HepG2 (cell line): ENCODE measurements at regions not wholly inside any gene's neighbourhood (a gene's known extent, or its start where the extent isn't known, plus 50 kb on each side); places are given as distances from the start of the nearest gene placed in this dataset.

Experiments used
- ATAC-seq: fragments of 200-7000 bp; cut with Tn5 transposase; 3 replicates; pipeline ENCODE4 v1.9.1; 2020; ENCODE audit warnings: mild to moderate bottlenecking, moderate library complexity
- BruUV-seq: library from RNA; stranded (reverse); fragments of 400-500 nt; replicated peaks from 2 replicates; lab custom pipeline; 2021; lab: Mats Ljungman, UMichigan
- CTCF ChIA-PET: fragments of 300-600 bp; formaldehyde crosslinking; extraction: SDS; loops from one replicate; lab custom pipeline; 2021; ENCODE audit warnings: low total read pairs, inconsistent platforms, low intra/inter-chr PET ratio; lab: Yijun Ruan, JAX
- POLR2A ChIA-PET: fragments of 350-600 bp; sonication (Branson Sonifier 250); formaldehyde crosslinking; loops from one replicate; lab custom pipeline; 2020; ENCODE audit warnings: antibody characterized with exemption, inconsistent platforms; lab: Yijun Ruan, JAX
- DNase-seq: peaks from one replicate; pipeline ENCODE4 v3.0.0-alpha.2; 2015; ENCODE audit warnings: low spot score
- FAIRE-seq: peaks from 3 replicates; lab custom pipeline; 2011; peaks lifted over from hg19 to GRCh38; lab: Jason Lieb, UNC
- H2AFZ ChIP-seq: one replicate; pipeline ENCODE4 v1.6.1; 2011; ENCODE audit warnings: low read length, inconsistent platforms
- H3K27ac ChIP-seq: fragments of 300-600 bp; 3 replicates; pipeline ENCODE4 v1.8.0; 2011; ENCODE audit warnings: mixed run types, mild to moderate bottlenecking, mixed read lengths, low read length, inconsistent platforms; ENCODE audit not compliant: insufficient read depth; ENCODE audit errors: extremely low read length
- H3K27me3 ChIP-seq, 2 experiments: fragments of 200-600 bp in 1 of 2; 2 replicates in 1 of 2; 3 replicates in 1 of 2; pipeline versions ENCODE4 v1.6.0 to v1.8.0; 2011; ENCODE audit warnings: low read length in 2 of 2, mild to moderate bottlenecking in 2 of 2, moderate library complexity in 2 of 2, inconsistent platforms in 1 of 2; ENCODE audit not compliant: insufficient read depth in 2 of 2, control insufficient read depth in 1 of 2
- H3K36me3 ChIP-seq, 2 experiments: fragments of 200-600 bp in 1 of 2; replicated peaks in 1 of 2; 2 replicates in 1 of 2; 3 replicates in 1 of 2; pipeline versions ENCODE4 v1.5.1 to v1.8.0; 2011; ENCODE audit warnings: low read length in 2 of 2, inconsistent platforms in 1 of 2; ENCODE audit not compliant: insufficient read depth in 2 of 2, control insufficient read depth in 1 of 2
- H3K4me1 ChIP-seq: 2 replicates; pipeline ENCODE4 v1.5.1; 2012; ENCODE audit warnings: low read length, inconsistent platforms; ENCODE audit not compliant: insufficient read depth
- H3K4me2 ChIP-seq: 2 replicates; pipeline ENCODE4 v1.6.0; 2011; ENCODE audit warnings: low read depth, low read length, inconsistent platforms
- H3K4me3 ChIP-seq, 3 experiments: fragments of 200-600 bp in 1 of 3; sonication (generic), shearing (Covaris generic) in 1 of 3; replicated peaks in 1 of 3; 2 replicates each; pipeline ENCODE4 v1.5.1; 2011 to 2016; ENCODE audit warnings: low read length in 3 of 3, inconsistent platforms in 2 of 3, low read depth in 2 of 3, mild to moderate bottlenecking in 2 of 3, control low read depth in 1 of 3, mixed read lengths in 1 of 3; ENCODE audit not compliant: insufficient read depth in 1 of 3
- H3K79me2 ChIP-seq: one replicate; pipeline ENCODE4 v1.6.1; 2011; ENCODE audit warnings: low read length, inconsistent platforms; ENCODE audit not compliant: insufficient read depth
- H3K9ac ChIP-seq: 2 replicates; pipeline ENCODE4 v1.6.0; 2011; ENCODE audit warnings: mild to moderate bottlenecking, low read depth, low read length, inconsistent platforms; ENCODE audit not compliant: insufficient read depth
- H3K9me3 ChIP-seq: 2 replicates; pipeline ENCODE4 v1.5.1; 2012; ENCODE audit warnings: mild to moderate bottlenecking, low read length
- H4K20me1 ChIP-seq: 2 replicates; pipeline ENCODE4 v1.6.0; 2011; ENCODE audit warnings: inconsistent platforms, mild to moderate bottlenecking, low read length, moderate library complexity; ENCODE audit not compliant: insufficient read depth
- AHR ChIP-seq: IDR thresholded peaks from 2 replicates; pipeline ENCODE4 v1.6.1; 2018; ENCODE audit warnings: missing genetic modification reagents, missing compliant biosample characterization
- ARNT ChIP-seq: fragments of 450-650 bp; IDR thresholded peaks from 2 replicates; pipeline ENCODE4 v1.6.1; 2017
- CAMTA2 ChIP-seq: sonication (generic); formaldehyde crosslinking; IDR thresholded peaks from 2 replicates; pipeline ENCODE4 v1.4.0; 2020; ENCODE audit warnings: mild to moderate bottlenecking, missing genetic modification reagents, borderline replicate concordance
- FOXK1 ChIP-seq: sonication (generic); formaldehyde crosslinking; IDR thresholded peaks from 2 replicates; pipeline ENCODE4 v1.4.0; 2020; ENCODE audit warnings: low read depth, missing genetic modification reagents, borderline replicate concordance
- FOXM1 ChIP-seq: sonication (generic); formaldehyde crosslinking; IDR thresholded peaks from 2 replicates; pipeline ENCODE4 v1.5.0; 2020; ENCODE audit warnings: missing genetic modification reagents
- MYC ChIP-seq: sonication (generic); formaldehyde crosslinking; IDR thresholded peaks from 2 replicates; pipeline ENCODE4 v1.9.0; 2021; ENCODE audit warnings: missing genetic modification reagents, borderline replicate concordance
- NFE2L2 ChIP-seq: fragments of 150-350 bp; IDR thresholded peaks from 2 replicates; pipeline ENCODE4 v1.6.1; 2014; ENCODE audit warnings: low read length
- NFIC ChIP-seq: IDR thresholded peaks from 2 replicates; pipeline ENCODE4 v1.6.1; 2012; ENCODE audit warnings: mild to moderate bottlenecking, low read length, inconsistent platforms
- RAD51 ChIP-seq: fragments of 450-650 bp; IDR thresholded peaks from 2 replicates; pipeline ENCODE4 v1.6.1; 2016; ENCODE audit warnings: borderline replicate concordance
- ZFP62 ChIP-seq: sonication (generic); formaldehyde crosslinking; IDR thresholded peaks from 2 replicates; pipeline ENCODE4 v1.4.0; 2020; ENCODE audit warnings: missing genetic modification reagents
- ZNF143 ChIP-seq: sonication (generic); formaldehyde crosslinking; IDR thresholded peaks from 2 replicates; pipeline ENCODE4 v1.4.0; 2020; ENCODE audit warnings: missing genetic modification reagents
- ZNF292 ChIP-seq: sonication (generic); formaldehyde crosslinking; IDR thresholded peaks from 2 replicates; pipeline ENCODE4 v1.8.1; 2022; ENCODE audit warnings: mild to moderate bottlenecking, low read depth, missing genetic modification reagents, borderline replicate concordance
- ZNF3 ChIP-seq: IDR thresholded peaks from 2 replicates; pipeline ENCODE4 v1.7.0; 2017; ENCODE audit warnings: inconsistent platforms
- ZNF331 ChIP-seq: sonication (generic); formaldehyde crosslinking; IDR thresholded peaks from 2 replicates; pipeline ENCODE4 v1.4.0; 2020; ENCODE audit warnings: missing genetic modification reagents
- ZNF572 ChIP-seq: sonication (generic); formaldehyde crosslinking; IDR thresholded peaks from 2 replicates; pipeline ENCODE4 v1.5.1; 2020; ENCODE audit warnings: mild to moderate bottlenecking, missing genetic modification reagents
- ZNF652 ChIP-seq: IDR thresholded peaks from 2 replicates; pipeline ENCODE4 v1.6.1; 2016; ENCODE audit warnings: low read depth, borderline replicate concordance
- ZNF672 ChIP-seq: sonication (generic); formaldehyde crosslinking; IDR thresholded peaks from 2 replicates; pipeline ENCODE4 v1.8.1; 2022; ENCODE audit warnings: missing genetic modification reagents
- WGBS: methylation state at CpG from one replicate; pipeline ENCODE4 v1.1.6; 2017; ENCODE audit warnings: low lambda C conversion rate; 5-methylcytosine and 5-hydroxymethylcytosine counted together
- in situ Hi-C: cut with HindIII; loops from 2 replicates; pipeline ENCODE4 v1.10.0; 2017; ENCODE audit warnings: low pct_unique_long_range_greater_than_20kb; ENCODE audit not compliant: extremely low pct_ligation_motif_present
- intact Hi-C: fragments of 100-400 bp; cut with micrococcal nuclease; formaldehyde crosslinking; loops from one replicate; pipeline ENCODE4 v1.10.0; 2022; ENCODE audit not compliant: unreplicated experiment
- TF ChIP-seq, protein P1 (sequence below), 2 experiments: fragments of 450-650 bp in 1 of 2; sonication (generic) in 1 of 2; formaldehyde crosslinking; IDR thresholded peaks; 2 replicates each; pipeline versions ENCODE4 v1.5.0 to v1.8.0; 2020 to 2022; ENCODE audit warnings: mild to moderate bottlenecking in 1 of 2, missing genetic modification reagents in 1 of 2
- TF ChIP-seq, protein P2 (sequence below): IDR thresholded peaks from 2 replicates; pipeline ENCODE4 v1.6.1; 2016; ENCODE audit warnings: low read depth
- TF ChIP-seq, protein P3 (sequence below): sonication (generic); formaldehyde crosslinking; conservative IDR thresholded peaks from 2 replicates; pipeline ENCODE4 v1.4.0; 2020; ENCODE audit warnings: missing genetic modification reagents
- TF ChIP-seq, protein P4 (sequence below): IDR thresholded peaks from 2 replicates; pipeline ENCODE4 v1.6.1; 2016; ENCODE audit warnings: low read depth, control low read depth

DNA sequence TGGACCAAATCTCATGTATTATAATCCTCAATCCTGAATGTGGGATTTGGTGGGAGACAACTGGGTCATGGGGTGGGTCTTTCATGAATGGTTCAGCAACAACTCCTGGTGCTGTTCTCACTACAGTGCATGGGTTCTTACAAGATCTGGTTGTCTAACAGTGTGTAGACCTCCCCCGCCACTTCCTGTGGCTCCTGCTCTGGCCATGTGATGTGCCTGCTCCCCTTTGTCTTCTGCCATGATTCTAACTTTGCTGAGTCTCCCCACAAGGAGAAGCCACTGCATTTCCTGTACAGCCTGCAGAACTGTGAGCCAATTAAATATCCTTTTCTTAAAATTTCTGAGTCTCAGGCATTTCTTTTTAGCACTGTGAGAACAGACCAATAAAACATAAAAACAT, 557.5 kb downstream of the GOLGA6L6 start (continued):
- TF ChIP-seq ZNF143 (CRISPR knock-in tag) (no peak), AHR (CRISPR knock-in tag) (no peak), ZNF672 (CRISPR knock-in tag) (no peak)
- TF ChIP-seq, protein P1, sequence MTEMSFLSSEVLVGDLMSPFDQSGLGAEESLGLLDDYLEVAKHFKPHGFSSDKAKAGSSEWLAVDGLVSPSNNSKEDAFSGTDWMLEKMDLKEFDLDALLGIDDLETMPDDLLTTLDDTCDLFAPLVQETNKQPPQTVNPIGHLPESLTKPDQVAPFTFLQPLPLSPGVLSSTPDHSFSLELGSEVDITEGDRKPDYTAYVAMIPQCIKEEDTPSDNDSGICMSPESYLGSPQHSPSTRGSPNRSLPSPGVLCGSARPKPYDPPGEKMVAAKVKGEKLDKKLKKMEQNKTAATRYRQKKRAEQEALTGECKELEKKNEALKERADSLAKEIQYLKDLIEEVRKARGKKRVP (CRISPR knock-in tag; IDR thresholded peaks at IDR 0.05): no peak

DNA sequence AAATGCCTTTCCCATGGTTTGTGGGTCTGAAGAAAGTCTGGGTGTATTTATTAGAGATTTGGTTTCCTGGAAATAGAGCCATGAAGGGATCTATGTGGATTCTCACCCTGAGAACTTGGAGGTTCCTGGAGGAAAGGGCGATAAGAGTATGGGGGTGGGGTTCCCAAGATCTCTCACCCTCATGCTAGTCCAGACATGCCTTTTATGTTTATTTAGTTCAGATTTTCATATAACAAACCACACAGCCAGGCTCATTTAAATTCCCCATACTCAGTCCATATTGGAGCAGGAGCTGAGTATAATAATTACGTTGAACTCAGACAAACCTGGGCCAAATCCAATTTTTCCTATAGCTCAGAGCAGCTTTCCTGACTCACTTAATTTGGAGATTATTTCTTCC, 566.6 kb downstream of the GOLGA6L6 start:
- no peak overlapping the region for H2AFZ ChIP-seq
- H3K27me3 ChIP-seq: no peaks in the 10 kb centered on the region; a peak in 1 of 5 replicates
- H4K20me1 ChIP-seq: no peaks in the 10 kb centered on the region
- no peak for DNase-seq
- H3K9ac ChIP-seq: no peak overlapping the region
- WGBS: 5% methylated on average over 2 of the region's 2 CpGs
- no peaks in the 10 kb centered on the region for H3K79me2 ChIP-seq
- ChIA-PET POLR2A (no interaction called here), CTCF (no interaction called here)
- no peak for FAIRE-seq
- no peak overlapping the region for H3K27ac ChIP-seq
- no peaks in the 10 kb centered on the region for H3K4me1 ChIP-seq
- in situ Hi-C loops: no loop called here
- H3K4me2 ChIP-seq: no peak overlapping the region
- H3K36me3 ChIP-seq: no peaks in the 10 kb centered on the region
- H3K9me3 ChIP-seq: peaks cover 32% of the 10 kb centered on the region
- no peak for TF ChIP-seq ZFP62 (CRISPR knock-in tag)
- TF ChIP-seq ZNF652: no peak
- no peak for TF ChIP-seq NFIC
- TF ChIP-seq ZNF3: no peak
- no peak for TF ChIP-seq ZNF292 (CRISPR knock-in tag)
- no peak for TF ChIP-seq MYC (CRISPR knock-in tag)
- no peak for TF ChIP-seq NFE2L2
- TF ChIP-seq ZNF572: no peak
- TF ChIP-seq, protein P2, sequence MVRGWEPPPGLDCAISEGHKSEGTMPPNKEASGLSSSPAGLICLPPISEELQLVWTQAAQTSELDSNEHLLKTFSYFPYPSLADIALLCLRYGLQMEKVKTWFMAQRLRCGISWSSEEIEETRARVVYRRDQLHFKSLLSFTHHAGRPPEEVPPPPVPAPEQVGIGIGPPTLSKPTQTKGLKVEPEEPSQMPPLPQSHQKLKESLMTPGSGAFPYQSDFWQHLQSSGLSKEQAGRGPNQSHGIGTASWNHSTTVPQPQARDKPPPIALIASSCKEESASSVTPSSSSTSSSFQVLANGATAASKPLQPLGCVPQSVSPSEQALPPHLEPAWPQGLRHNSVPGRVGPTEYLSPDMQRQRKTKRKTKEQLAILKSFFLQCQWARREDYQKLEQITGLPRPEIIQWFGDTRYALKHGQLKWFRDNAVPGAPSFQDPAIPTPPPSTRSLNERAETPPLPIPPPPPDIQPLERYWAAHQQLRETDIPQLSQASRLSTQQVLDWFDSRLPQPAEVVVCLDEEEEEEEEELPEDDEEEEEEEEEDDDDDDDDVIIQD (CRISPR knock-in tag): no peak
- TF ChIP-seq, protein P3, sequence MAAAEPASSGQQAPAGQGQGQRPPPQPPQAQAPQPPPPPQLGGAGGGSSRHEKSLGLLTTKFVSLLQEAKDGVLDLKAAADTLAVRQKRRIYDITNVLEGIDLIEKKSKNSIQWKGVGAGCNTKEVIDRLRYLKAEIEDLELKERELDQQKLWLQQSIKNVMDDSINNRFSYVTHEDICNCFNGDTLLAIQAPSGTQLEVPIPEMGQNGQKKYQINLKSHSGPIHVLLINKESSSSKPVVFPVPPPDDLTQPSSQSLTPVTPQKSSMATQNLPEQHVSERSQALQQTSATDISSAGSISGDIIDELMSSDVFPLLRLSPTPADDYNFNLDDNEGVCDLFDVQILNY (CRISPR knock-in tag): no peak
- TF ChIP-seq FOXK1 (CRISPR knock-in tag): no peak
- no peak for TF ChIP-seq ZNF331 (CRISPR knock-in tag)
- no peak for TF ChIP-seq CAMTA2 (CRISPR knock-in tag)
- no peak for TF ChIP-seq FOXM1
- TF ChIP-seq, protein P4, sequence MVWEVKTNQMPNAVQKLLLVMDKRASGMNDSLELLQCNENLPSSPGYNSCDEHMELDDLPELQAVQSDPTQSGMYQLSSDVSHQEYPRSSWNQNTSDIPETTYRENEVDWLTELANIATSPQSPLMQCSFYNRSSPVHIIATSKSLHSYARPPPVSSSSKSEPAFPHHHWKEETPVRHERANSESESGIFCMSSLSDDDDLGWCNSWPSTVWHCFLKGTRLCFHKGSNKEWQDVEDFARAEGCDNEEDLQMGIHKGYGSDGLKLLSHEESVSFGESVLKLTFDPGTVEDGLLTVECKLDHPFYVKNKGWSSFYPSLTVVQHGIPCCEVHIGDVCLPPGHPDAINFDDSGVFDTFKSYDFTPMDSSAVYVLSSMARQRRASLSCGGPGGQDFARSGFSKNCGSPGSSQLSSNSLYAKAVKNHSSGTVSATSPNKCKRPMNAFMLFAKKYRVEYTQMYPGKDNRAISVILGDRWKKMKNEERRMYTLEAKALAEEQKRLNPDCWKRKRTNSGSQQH: no peak
- no peak for TF ChIP-seq ARNT
- no peak for TF ChIP-seq RAD51
- H3K4me3 ChIP-seq: no peak overlapping the region
- intact Hi-C loops: no loop called here
- no TSS peak for BruUV-seq
- no peak for ATAC-seq
